H9 (cell line): ENCODE measurements at regions not wholly inside any gene's neighbourhood (a gene's known extent, or its start where the extent isn't known, plus 50 kb on each side); places are given as distances from the start of the nearest gene placed in this dataset.

ENCODE experiments used
- DNase-seq: peaks from one replicate; pipeline ENCODE4 v3.0.0-alpha.2; 2017
- H2AFZ ChIP-seq: one replicate; pipeline ENCODE4 v1.6.1; 2013; ENCODE audit warnings: mild to moderate bottlenecking, low read length, control low read depth, moderate library complexity
- H2AK5ac ChIP-seq: 2 replicates; pipeline ENCODE4 v1.6.1; 2013; ENCODE audit warnings: low read length, control low read depth, mixed read lengths; ENCODE audit not compliant: insufficient read length
- H2BK120ac ChIP-seq: one replicate; pipeline ENCODE4 v1.6.1; 2013; ENCODE audit warnings: low read depth, mild to moderate bottlenecking, low read length, control low read depth, inconsistent platforms; ENCODE audit not compliant: poor library complexity, severe bottlenecking
- H2BK12ac ChIP-seq: 2 replicates; pipeline ENCODE4 v1.6.1; 2013; ENCODE audit warnings: low read length, control low read depth, mixed read lengths, low read depth; ENCODE audit not compliant: insufficient read length
- H2BK15ac ChIP-seq: 2 replicates; pipeline ENCODE4 v1.6.1; 2013; ENCODE audit warnings: low read depth, low read length, control low read depth
- H2BK20ac ChIP-seq: one replicate; pipeline ENCODE4 v1.6.1; 2013; ENCODE audit warnings: low read depth, mild to moderate bottlenecking, low read length, control low read depth, inconsistent platforms; ENCODE audit not compliant: poor library complexity, severe bottlenecking
- H2BK5ac ChIP-seq: 2 replicates; pipeline ENCODE4 v1.6.1; 2013; ENCODE audit warnings: low read length, control low read depth, mixed read lengths; ENCODE audit not compliant: insufficient read length
- H3K14ac ChIP-seq: 2 replicates; pipeline ENCODE4 v1.6.1; 2013; ENCODE audit warnings: low read length, control low read depth; ENCODE audit not compliant: insufficient read depth
- H3K18ac ChIP-seq: 2 replicates; pipeline ENCODE4 v1.6.1; 2013; ENCODE audit warnings: low read depth, mild to moderate bottlenecking, mixed read lengths, low read length, control low read depth; ENCODE audit not compliant: insufficient read length
- H3K23ac ChIP-seq: 2 replicates; pipeline ENCODE4 v1.6.1; 2013; ENCODE audit warnings: low read length, control low read depth, mixed read lengths, low read depth; ENCODE audit not compliant: insufficient read length
- H3K23me2 ChIP-seq: 2 replicates; pipeline ENCODE4 v1.6.1; 2013; ENCODE audit warnings: low read depth, mild to moderate bottlenecking, mixed read lengths, low read length, control low read depth; ENCODE audit not compliant: insufficient read length, poor library complexity, severe bottlenecking
- H3K27ac ChIP-seq: 2 replicates; pipeline ENCODE4 v1.5.1; 2013; ENCODE audit warnings: low read length, control low read depth, mixed read lengths, low read depth; ENCODE audit not compliant: insufficient read length
- H3K27me3 ChIP-seq: 2 replicates; pipeline ENCODE4 v1.6.1; 2013; ENCODE audit warnings: low read length, control low read depth, inconsistent platforms; ENCODE audit not compliant: insufficient read depth
- H3K4ac ChIP-seq: 2 replicates; pipeline ENCODE4 v1.6.1; 2013; ENCODE audit warnings: low read depth, mild to moderate bottlenecking, control low read depth, inconsistent platforms, low read length, moderate library complexity
- H3K4me1 ChIP-seq: 2 replicates; pipeline ENCODE4 v1.6.1; 2013; ENCODE audit warnings: low read length, control low read depth, inconsistent platforms; ENCODE audit not compliant: insufficient read depth
- H3K4me2 ChIP-seq: 2 replicates; pipeline ENCODE4 v1.6.1; 2013; ENCODE audit warnings: low read length, control low read depth, mixed read lengths; ENCODE audit not compliant: insufficient read length, insufficient read depth
- H3K56ac ChIP-seq: 2 replicates; pipeline ENCODE4 v1.6.1; 2013; ENCODE audit warnings: low read depth, mild to moderate bottlenecking, mixed read lengths, low read length, control low read depth; ENCODE audit not compliant: insufficient read length
- H3K79me1 ChIP-seq: 2 replicates; pipeline ENCODE4 v1.6.1; 2013; ENCODE audit warnings: low read depth, mild to moderate bottlenecking, moderate library complexity, low read length, control low read depth, inconsistent platforms; ENCODE audit not compliant: insufficient read depth, poor library complexity, severe bottlenecking
- H3K79me2 ChIP-seq: 2 replicates; pipeline ENCODE4 v1.6.1; 2013; ENCODE audit warnings: low read length, control low read depth, inconsistent platforms; ENCODE audit not compliant: insufficient read depth
- H3K9ac ChIP-seq: 2 replicates; pipeline ENCODE4 v1.6.1; 2013; ENCODE audit warnings: low read length, control low read depth, mixed read lengths; ENCODE audit not compliant: insufficient read length; ENCODE audit errors: extremely low read depth
- H3K9me3 ChIP-seq: one replicate; pipeline ENCODE4 v1.6.1; 2013; ENCODE audit warnings: low read depth, low read length, inconsistent platforms; ENCODE audit not compliant: control insufficient read depth
- H3T11ph ChIP-seq: one replicate; pipeline ENCODE4 v1.6.1; 2013; ENCODE audit warnings: mild to moderate bottlenecking, low read length, control low read depth, inconsistent platforms
- H4K20me1 ChIP-seq: one replicate; pipeline ENCODE4 v1.6.1; 2013; ENCODE audit not compliant: control insufficient read depth, insufficient read length, insufficient read depth
- H4K5ac ChIP-seq: 2 replicates; pipeline ENCODE4 v1.6.1; 2013; ENCODE audit warnings: low read depth, mild to moderate bottlenecking, mixed read lengths, low read length, control low read depth; ENCODE audit not compliant: insufficient read length
- H4K8ac ChIP-seq: replicated peaks from 2 replicates; pipeline ENCODE4 v1.6.1; 2013; ENCODE audit warnings: low read length, control low read depth, mixed read lengths, low read depth; ENCODE audit not compliant: insufficient read length
- H4K91ac ChIP-seq: 2 replicates; pipeline ENCODE4 v1.6.1; 2013; ENCODE audit warnings: low read depth, mild to moderate bottlenecking, moderate library complexity, mixed read lengths, low read length, control low read depth; ENCODE audit not compliant: insufficient read length
- H3K27ac Mint-ChIP-seq, 3 experiments: 2 replicates in 2 of 3; 3 replicates in 1 of 3; pipeline ENCODE4 v1.8.0; 2020 to 2021; ENCODE audit warnings: mixed read lengths in 3 of 3, mild to moderate bottlenecking in 1 of 3, moderate library complexity in 1 of 3
- H3K27me3 Mint-ChIP-seq: 2 replicates; pipeline ENCODE4 v1.8.0; 2021; ENCODE audit warnings: low read depth, mild to moderate bottlenecking, moderate library complexity, mixed read lengths
- H3K36me3 Mint-ChIP-seq, 3 experiments: 2 replicates in 2 of 3; 3 replicates in 1 of 3; pipeline ENCODE4 v1.8.0; 2020 to 2021; ENCODE audit warnings: low read depth in 3 of 3, mixed read lengths in 3 of 3; ENCODE audit not compliant: insufficient read depth in 1 of 3
- H3K4me1 Mint-ChIP-seq, 2 experiments: 2 replicates each; pipeline ENCODE4 v1.8.0; 2020; ENCODE audit warnings: mixed read lengths in 2 of 2
- H3K4me3 Mint-ChIP-seq, 2 experiments: 2 replicates in 1 of 2; 3 replicates in 1 of 2; pipeline ENCODE4 v1.8.0; 2020 to 2021; ENCODE audit warnings: mild to moderate bottlenecking in 2 of 2, mixed read lengths in 2 of 2, moderate library complexity in 1 of 2
- H3K9me3 Mint-ChIP-seq, 2 experiments: 2 replicates in 1 of 2; 3 replicates in 1 of 2; pipeline ENCODE4 v1.8.0; 2020; ENCODE audit warnings: mild to moderate bottlenecking in 2 of 2, mixed read lengths in 2 of 2, moderate library complexity in 1 of 2
- CTCF ChIP-seq: fragments of 200-600 bp; sonication (generic); conservative IDR thresholded peaks from 3 replicates; pipeline ENCODE4 v1.8.0; 2021; ENCODE audit warnings: antibody characterized with exemption, mild to moderate bottlenecking
- WGBS: extraction: QIAGEN DNeasy Blood & Tissue Kit; methylation state at CpG from one replicate; pipeline ENCODE4 v1.1.7; 2013; ENCODE audit warnings: missing lambda C conversion rate, low lambda C conversion rate, mixed read lengths; ENCODE audit not compliant: insufficient read length; ENCODE audit errors: extremely low coverage; 5-methylcytosine and 5-hydroxymethylcytosine counted together

GRCh38 chr13:90906554-90906953 lies 440.9 kb upstream of the MIR17HG start:
- no peak overlapping the region for H2BK12ac ChIP-seq
- H3K23me2 ChIP-seq = no peaks in the 10 kb centered on the region
- no peak overlapping the region for H2BK120ac ChIP-seq
- H3K4me1 Mint-ChIP-seq = no peaks in the 10 kb centered on the region
- H4K91ac ChIP-seq = no peak overlapping the region
- no peak overlapping the region for H4K5ac ChIP-seq
- no peaks in the 10 kb centered on the region for H3K27me3 Mint-ChIP-seq
- no CpG with 5 or more reads among the region's 1 CpG for WGBS
- H3K4me2 ChIP-seq = no peak overlapping the region
- H2BK15ac ChIP-seq = no peak overlapping the region
- no peaks in the 10 kb centered on the region for H3K79me2 ChIP-seq
- no peak overlapping the region for H2AK5ac ChIP-seq
- H3K9me3 Mint-ChIP-seq = peaks cover 0 to 2% of the 10 kb centered on the region in 2 experiments; a peak in 1 of 5 replicates
- no peak overlapping the region for H2BK20ac ChIP-seq
- no peaks in the 10 kb centered on the region for H3K9me3 ChIP-seq
- no peak for DNase-seq
- no peak overlapping the region for H3K4ac ChIP-seq
- no peaks in the 10 kb centered on the region for H4K20me1 ChIP-seq
- no peaks in the 10 kb centered on the region for H3K4me1 ChIP-seq
- no peaks in the 10 kb centered on the region for H3K79me1 ChIP-seq
- H3K27ac Mint-ChIP-seq = no peak overlapping the region
- no peak overlapping the region for H3K9ac ChIP-seq
- H3K56ac ChIP-seq = no peak overlapping the region
- H4K8ac ChIP-seq = no peak overlapping the region
- H2BK5ac ChIP-seq = no peak overlapping the region
- no peak for TF ChIP-seq CTCF
- H3K27me3 ChIP-seq = no peaks in the 10 kb centered on the region
- H3K14ac ChIP-seq = no peak overlapping the region
- no peak overlapping the region for H3K18ac ChIP-seq
- H3T11ph ChIP-seq = no peak overlapping the region
- H3K36me3 Mint-ChIP-seq = no peaks in the 10 kb centered on the region
- H3K4me3 Mint-ChIP-seq = no peak overlapping the region
- no peak overlapping the region for H3K27ac ChIP-seq
- H3K23ac ChIP-seq = no peak overlapping the region
- no peak overlapping the region for H2AFZ ChIP-seq
